Suprapubic skin (tissue), 3 donors: ENCODE measurements at regions not wholly inside any gene's neighbourhood (a gene's known extent, or its start where the extent isn't known, plus 50 kb on each side); places are given as distances from the start of the nearest gene placed in this dataset.
"Not testable (repeated sequence)": the region's sequence is repeated elsewhere in the genome, so short reads cannot be mapped to it uniquely, and the experiment has no call there.

ENCODE experiments used
- CTCF ChIP-seq, 2 donors: fragments of 200-600 bp in 1 of 2; fragments of 450-650 bp in 1 of 2; sonication (generic) in 1 of 2; IDR thresholded peaks; one replicate each; pipeline ENCODE4 v1.5.1; 2016 to 2019; ENCODE audit warnings: antibody characterized with exemption in 2 of 2, mild to moderate bottlenecking in 1 of 2, moderate library complexity in 1 of 2
- EP300 ChIP-seq: sonication (generic); formaldehyde crosslinking; IDR thresholded peaks from one replicate; pipeline ENCODE4 v1.6.1; 2017; ENCODE audit warnings: antibody characterized with exemption

- TF ChIP-seq EP300; CTCF (IDR thresholded peaks at IDR 0.05): not testable (repeated sequence)
Observed at GRCh38 chrX:89756466-89756865, 165.2 kb upstream of the TGIF2LX start.
